WI38 (cell line): ENCODE measurements at regions not wholly inside any gene's neighbourhood (a gene's known extent, or its start where the extent isn't known, plus 50 kb on each side); places are given as distances from the start of the nearest gene placed in this dataset.
"Not testable (repeated sequence)": the region's sequence is repeated elsewhere in the genome, so short reads cannot be mapped to it uniquely, and the experiment has no call there.

Experiments used
- H3K4me3 ChIP-seq: 2 replicates; pipeline ENCODE4 v1.5.1; 2011; ENCODE audit warnings: low read depth, mild to moderate bottlenecking, control low read depth, low read length
- TF ChIP-seq, protein P1 (sequence below): IDR thresholded peaks from 2 replicates; pipeline ENCODE4 v1.5.1; 2012; ENCODE audit warnings: low read depth, mild to moderate bottlenecking, control low read depth, low read length

DNA sequence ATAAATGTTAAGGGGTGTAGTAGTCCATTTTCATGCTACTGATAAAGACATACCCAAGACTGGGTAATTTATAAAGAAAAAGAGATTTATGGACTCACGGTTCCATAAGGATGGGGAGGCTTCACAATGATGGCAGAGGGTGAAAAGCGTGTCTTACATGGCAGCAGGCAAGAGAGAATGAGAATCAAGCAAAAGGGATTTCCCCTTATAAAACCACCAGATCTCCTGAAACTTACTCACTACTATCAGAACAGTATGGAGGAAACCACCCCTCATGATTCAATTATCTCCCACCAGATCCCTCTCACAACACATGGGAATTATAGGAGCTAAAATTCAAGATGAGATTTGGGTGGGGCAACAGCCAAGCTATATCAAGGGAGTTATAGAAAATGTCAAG lies 329.2 kb downstream of the DTHD1 start:
- H3K4me3 ChIP-seq = no peak overlapping the region
- TF ChIP-seq, protein P1, sequence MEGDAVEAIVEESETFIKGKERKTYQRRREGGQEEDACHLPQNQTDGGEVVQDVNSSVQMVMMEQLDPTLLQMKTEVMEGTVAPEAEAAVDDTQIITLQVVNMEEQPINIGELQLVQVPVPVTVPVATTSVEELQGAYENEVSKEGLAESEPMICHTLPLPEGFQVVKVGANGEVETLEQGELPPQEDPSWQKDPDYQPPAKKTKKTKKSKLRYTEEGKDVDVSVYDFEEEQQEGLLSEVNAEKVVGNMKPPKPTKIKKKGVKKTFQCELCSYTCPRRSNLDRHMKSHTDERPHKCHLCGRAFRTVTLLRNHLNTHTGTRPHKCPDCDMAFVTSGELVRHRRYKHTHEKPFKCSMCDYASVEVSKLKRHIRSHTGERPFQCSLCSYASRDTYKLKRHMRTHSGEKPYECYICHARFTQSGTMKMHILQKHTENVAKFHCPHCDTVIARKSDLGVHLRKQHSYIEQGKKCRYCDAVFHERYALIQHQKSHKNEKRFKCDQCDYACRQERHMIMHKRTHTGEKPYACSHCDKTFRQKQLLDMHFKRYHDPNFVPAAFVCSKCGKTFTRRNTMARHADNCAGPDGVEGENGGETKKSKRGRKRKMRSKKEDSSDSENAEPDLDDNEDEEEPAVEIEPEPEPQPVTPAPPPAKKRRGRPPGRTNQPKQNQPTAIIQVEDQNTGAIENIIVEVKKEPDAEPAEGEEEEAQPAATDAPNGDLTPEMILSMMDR = no peak

DNA sequence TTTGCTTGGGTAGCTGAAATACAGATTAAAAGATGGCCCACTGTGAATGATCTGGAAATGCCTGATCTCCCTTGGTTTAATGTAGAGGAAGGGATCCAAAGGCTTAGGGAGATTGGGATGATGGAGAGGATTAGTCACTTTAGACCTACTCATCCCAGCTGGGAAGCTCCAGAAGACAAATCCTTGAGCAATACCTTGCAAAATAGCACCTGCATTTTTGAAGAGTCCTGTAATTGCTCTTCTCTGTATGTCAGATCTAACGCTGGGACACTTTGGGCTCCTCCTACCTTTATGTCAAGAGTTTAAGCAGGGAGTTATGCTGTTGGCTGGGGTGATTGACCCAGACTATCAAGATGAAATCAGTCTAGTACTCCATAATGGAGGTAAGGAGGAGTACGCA lies 331.7 kb downstream of the DTHD1 start:
- H3K4me3 ChIP-seq = not testable (repeated sequence)

DNA sequence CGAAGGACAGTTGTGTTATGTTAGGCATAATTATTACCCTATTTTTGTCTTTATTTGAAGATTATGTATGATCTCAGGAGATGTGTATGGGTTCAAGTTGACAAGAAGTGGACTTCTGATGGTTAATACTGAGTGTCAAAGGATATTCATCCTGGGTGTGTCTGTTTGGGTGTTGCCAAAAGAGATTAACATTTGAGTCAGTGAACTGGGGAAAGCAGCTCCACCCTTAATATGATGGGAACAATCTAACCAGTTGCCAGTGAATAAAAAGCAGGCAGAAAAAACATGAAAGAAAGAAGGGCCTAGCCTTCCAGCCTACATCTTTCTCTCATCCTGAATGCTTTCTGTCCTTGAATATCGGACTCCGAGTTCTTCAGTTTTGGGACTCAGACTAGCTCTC lies 332.6 kb downstream of the DTHD1 start:
- no peak overlapping the region for H3K4me3 ChIP-seq
- TF ChIP-seq, protein P1 = no peak

DNA sequence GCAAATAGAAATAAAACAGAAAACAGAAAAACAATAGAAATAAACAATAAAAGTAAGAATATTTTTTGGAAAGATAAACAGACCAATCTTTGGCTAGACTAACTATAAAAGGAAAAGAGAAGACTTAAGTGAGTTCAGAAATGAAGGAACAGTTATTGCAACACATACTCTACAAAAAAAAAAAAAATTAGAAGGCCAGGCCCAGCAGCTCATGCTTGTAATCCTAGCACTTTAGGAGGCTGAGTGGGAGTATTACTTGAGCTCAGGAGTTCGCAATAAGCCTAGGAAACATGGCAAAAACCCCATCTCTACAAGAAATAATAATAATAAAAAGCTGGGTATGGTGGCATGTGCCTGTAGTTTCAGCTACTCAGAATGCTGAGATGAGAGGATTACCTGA lies 336.7 kb downstream of the DTHD1 start:
- TF ChIP-seq, protein P1 = no peak
- no peak overlapping the region for H3K4me3 ChIP-seq

DNA sequence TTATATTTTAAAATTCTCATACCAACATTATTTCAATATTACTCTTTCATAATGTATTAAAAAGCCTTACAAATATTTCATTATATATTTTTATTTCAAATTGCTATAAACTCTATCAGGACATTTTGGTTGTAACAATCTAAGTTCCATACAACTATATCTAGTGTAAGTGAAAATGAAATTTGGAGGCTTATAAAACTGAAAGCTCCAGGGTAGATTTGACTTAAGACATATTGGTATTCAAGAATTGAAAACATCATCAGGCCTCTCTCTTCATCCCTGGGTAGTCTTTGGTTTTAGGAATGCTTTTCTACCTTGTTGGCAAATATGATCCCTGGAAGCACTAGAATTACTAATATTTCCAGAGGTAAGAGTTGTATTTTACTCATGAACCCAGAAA lies 342.6 kb downstream of the DTHD1 start:
- TF ChIP-seq, protein P1 = no peak
- H3K4me3 ChIP-seq = no peak overlapping the region

DNA sequence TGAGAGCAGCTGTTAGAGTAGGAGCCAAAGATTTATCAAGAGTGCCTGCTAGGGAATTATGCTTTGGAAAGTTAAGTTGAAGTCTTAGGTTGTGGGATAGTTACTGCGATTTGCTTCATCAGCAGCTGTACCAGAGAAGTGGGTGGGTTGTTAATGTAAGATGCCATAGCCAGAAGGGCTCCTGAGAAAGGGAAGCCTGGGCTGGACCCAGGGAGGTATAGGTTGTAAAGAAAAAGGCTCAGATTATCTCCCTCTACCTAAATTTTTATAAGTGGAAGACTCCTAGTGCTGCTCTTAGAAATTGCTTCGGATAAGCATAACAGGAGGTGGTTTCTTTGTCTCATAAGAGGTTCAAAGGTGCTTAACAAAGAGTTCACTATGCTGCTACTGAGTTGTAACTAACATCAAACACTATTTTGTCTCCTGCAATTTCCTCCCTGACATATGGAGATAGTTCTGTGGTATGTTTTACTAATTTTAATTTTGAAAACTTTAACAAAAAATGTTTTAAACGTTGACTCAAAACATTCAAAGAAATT lies 356.9 kb downstream of the DTHD1 start:
- TF ChIP-seq, protein P1 = no peak
- no peak overlapping the region for H3K4me3 ChIP-seq

DNA sequence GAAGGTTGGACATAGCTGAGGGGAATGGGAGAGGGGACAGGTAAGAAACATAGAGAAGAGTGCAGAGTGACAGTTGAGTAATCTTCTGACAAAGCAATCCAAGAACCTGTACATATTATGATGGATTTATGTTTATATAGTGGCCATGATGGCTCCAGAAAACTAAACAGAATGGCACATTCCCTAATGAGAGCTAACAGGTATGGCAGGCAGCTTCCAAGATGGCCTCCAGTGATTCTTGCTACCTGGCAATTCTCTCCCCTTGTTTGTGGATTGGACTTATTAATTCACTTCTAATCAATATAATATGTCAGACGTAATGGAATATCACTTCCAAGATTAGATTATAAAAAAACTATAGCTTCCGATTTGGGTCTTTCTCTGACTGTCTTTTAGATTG lies 359.5 kb downstream of the DTHD1 start:
- H3K4me3 ChIP-seq = no peak overlapping the region
- TF ChIP-seq, protein P1 = no peak

DNA sequence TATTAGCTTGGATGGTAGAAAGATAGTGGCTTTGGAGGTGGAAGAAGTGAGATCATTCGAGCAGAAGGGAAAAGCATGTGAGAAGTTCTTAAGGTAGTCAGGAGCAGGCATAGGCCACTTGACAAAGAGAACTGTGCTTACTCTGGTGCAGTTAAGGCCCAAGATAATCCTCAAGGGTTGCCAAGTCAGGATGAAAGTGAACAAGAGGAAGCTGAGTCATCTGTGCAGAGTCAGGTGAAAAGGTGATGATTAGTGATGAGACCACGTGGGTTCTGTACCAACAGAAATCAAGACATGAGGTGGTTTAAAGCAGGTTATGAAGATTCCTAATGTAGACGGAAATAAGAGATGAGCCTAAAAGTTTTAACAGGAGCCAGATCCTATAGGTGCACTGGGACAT lies 369.8 kb downstream of the DTHD1 start:
- TF ChIP-seq, protein P1 = no peak

More for the DNA sequence above, 369.8 kb downstream of the DTHD1 start:
- no peak overlapping the region for H3K4me3 ChIP-seq
